Breast epithelium (tissue), 4 donors: ENCODE measurements at regions not wholly inside any gene's neighbourhood (a gene's known extent, or its start where the extent isn't known, plus 50 kb on each side); places are given as distances from the start of the nearest gene placed in this dataset.

Experiments used
- DNase-seq, 2 donors: peaks; one replicate each; pipeline ENCODE4 v3.0.0-alpha.2; 2019; ENCODE audit warnings: low spot score in 2 of 2
- H3K27ac ChIP-seq, 2 donors: fragments of 200-600 bp; sonication (generic) in 1 of 2; one replicate each; pipeline ENCODE4 v1.5.1; 2016 to 2019; ENCODE audit warnings: mild to moderate bottlenecking in 1 of 2
- H3K27me3 ChIP-seq, 2 donors: fragments of 200-600 bp; sonication (generic) in 1 of 2; one replicate each; pipeline versions ENCODE4 v1.5.1 to v1.6.0; 2017 to 2019; ENCODE audit warnings: control low read depth in 1 of 2, mild to moderate bottlenecking in 1 of 2
- H3K36me3 ChIP-seq: fragments of 200-600 bp; one replicate; pipeline ENCODE4 v1.5.1; 2019
- H3K4me1 ChIP-seq, 2 donors: fragments of 200-600 bp; sonication (generic); one replicate each; pipeline ENCODE4 v1.5.1; 2016 to 2019; ENCODE audit warnings: control low read depth in 1 of 2
- H3K4me3 ChIP-seq, 3 donors: fragments of 200-600 bp; sonication (generic); 1 replicate in 2 of 3; 2 replicates in 1 of 3; pipeline ENCODE4 v1.5.1; 2016 to 2019; ENCODE audit warnings: mild to moderate bottlenecking in 3 of 3, moderate library complexity in 2 of 3
- H3K9me3 ChIP-seq, 2 donors: fragments of 200-600 bp; sonication (generic) in 1 of 2; one replicate each; pipeline ENCODE4 v1.5.1; 2016 to 2019; ENCODE audit warnings: control low read depth in 1 of 2
- POLR2A ChIP-seq: fragments of 450-650 bp; IDR thresholded peaks from one replicate; pipeline ENCODE4 v1.6.1; 2016; ENCODE audit warnings: antibody characterized with exemption, mild to moderate bottlenecking, moderate library complexity
- POLR2AphosphoS5 ChIP-seq, 3 donors: sonication (generic); formaldehyde crosslinking; IDR thresholded peaks; one replicate each; pipeline ENCODE4 v1.6.1; 2017; ENCODE audit warnings: antibody characterized with exemption in 3 of 3
- intact Hi-C: fragments of 100-400 bp; cut with DNase I; formaldehyde crosslinking; loops from one replicate; pipeline ENCODE4 v1.15.1; 2023; ENCODE audit warnings: low total_unique reads
- TF ChIP-seq, protein P1 (sequence below), 3 donors: fragments of 450-650 bp; IDR thresholded peaks; one replicate each; pipeline ENCODE4 v1.5.1; 2016 to 2017; ENCODE audit warnings: antibody characterized with exemption in 3 of 3, mild to moderate bottlenecking in 3 of 3, moderate library complexity in 3 of 3

- TF ChIP-seq POLR2A = no peak
- TF ChIP-seq POLR2AphosphoS5 (IDR thresholded peaks at IDR 0.05) = no peak
- TF ChIP-seq, protein P1, sequence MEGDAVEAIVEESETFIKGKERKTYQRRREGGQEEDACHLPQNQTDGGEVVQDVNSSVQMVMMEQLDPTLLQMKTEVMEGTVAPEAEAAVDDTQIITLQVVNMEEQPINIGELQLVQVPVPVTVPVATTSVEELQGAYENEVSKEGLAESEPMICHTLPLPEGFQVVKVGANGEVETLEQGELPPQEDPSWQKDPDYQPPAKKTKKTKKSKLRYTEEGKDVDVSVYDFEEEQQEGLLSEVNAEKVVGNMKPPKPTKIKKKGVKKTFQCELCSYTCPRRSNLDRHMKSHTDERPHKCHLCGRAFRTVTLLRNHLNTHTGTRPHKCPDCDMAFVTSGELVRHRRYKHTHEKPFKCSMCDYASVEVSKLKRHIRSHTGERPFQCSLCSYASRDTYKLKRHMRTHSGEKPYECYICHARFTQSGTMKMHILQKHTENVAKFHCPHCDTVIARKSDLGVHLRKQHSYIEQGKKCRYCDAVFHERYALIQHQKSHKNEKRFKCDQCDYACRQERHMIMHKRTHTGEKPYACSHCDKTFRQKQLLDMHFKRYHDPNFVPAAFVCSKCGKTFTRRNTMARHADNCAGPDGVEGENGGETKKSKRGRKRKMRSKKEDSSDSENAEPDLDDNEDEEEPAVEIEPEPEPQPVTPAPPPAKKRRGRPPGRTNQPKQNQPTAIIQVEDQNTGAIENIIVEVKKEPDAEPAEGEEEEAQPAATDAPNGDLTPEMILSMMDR (IDR thresholded peaks at IDR 0.05) = no peak
- no peak overlapping the region for H3K27ac ChIP-seq
- intact Hi-C loops = no loop called here
- H3K9me3 ChIP-seq = peaks cover 0 to 4% of the 10 kb centered on the region in 2 donors
- H3K4me1 ChIP-seq = no peaks in the 10 kb centered on the region
- H3K4me3 ChIP-seq = no peak overlapping the region
- H3K36me3 ChIP-seq = no peaks in the 10 kb centered on the region
- no peaks in the 10 kb centered on the region for H3K27me3 ChIP-seq
- DNase-seq = no peak
These were observed 214.1 kb downstream of the USP6NL start for GRCh38 chr10:11397077-11397965.

GRCh38 chr10:11396311-11396955 is 215.0 kb downstream of the USP6NL start:
- no peak for TF ChIP-seq POLR2AphosphoS5 (IDR thresholded peaks at IDR 0.05)
- TF ChIP-seq, protein P1 (IDR thresholded peaks at IDR 0.05) = no peak
- no peak for TF ChIP-seq POLR2A
- Histone ChIP-seq H3K9me3 (peaks cover 0 to 7% of the 10 kb centered on the region in 2 donors), H3K36me3 (no peaks in the 10 kb centered on the region), H3K4me3 (no peak overlapping the region), H3K4me1 (no peaks in the 10 kb centered on the region), H3K27me3 (no peaks in the 10 kb centered on the region), H3K27ac (no peak overlapping the region)
- DNase-seq = no peak
- intact Hi-C loops = no loop called here

- H3K36me3 ChIP-seq = no peaks in the 10 kb centered on the region
- TF ChIP-seq POLR2AphosphoS5 (IDR thresholded peaks at IDR 0.05) (no peak), POLR2A (no peak)
- TF ChIP-seq, protein P1 (IDR thresholded peaks at IDR 0.05) = no peak
- no peak overlapping the region for H3K4me3 ChIP-seq
- peak in 1 of 2 donors; percentile 37 for DNase-seq
- H3K27ac ChIP-seq = no peak overlapping the region
- peaks cover 0 to 8% of the 10 kb centered on the region in 2 donors for H3K9me3 ChIP-seq
- no peaks in the 10 kb centered on the region for H3K4me1 ChIP-seq
- no peaks in the 10 kb centered on the region for H3K27me3 ChIP-seq
- intact Hi-C loops = no loop called here
These were observed 215.7 kb downstream of the USP6NL start for GRCh38 chr10:11395581-11396310.

- H3K27ac ChIP-seq = no peak overlapping the region
- H3K4me3 ChIP-seq = no peak overlapping the region
- intact Hi-C loops = no loop called here
- no peak for DNase-seq
- TF ChIP-seq, protein P1 (IDR thresholded peaks at IDR 0.05) = no peak
- TF ChIP-seq POLR2A = no peak
- TF ChIP-seq POLR2AphosphoS5 (IDR thresholded peaks at IDR 0.05) = no peak
- H3K27me3 ChIP-seq = no peaks in the 10 kb centered on the region
- peaks cover 0 to 8% of the 10 kb centered on the region in 2 donors for H3K9me3 ChIP-seq
- H3K4me1 ChIP-seq = no peaks in the 10 kb centered on the region
- H3K36me3 ChIP-seq = no peaks in the 10 kb centered on the region
These were observed 216.3 kb downstream of the USP6NL start for GRCh38 chr10:11395161-11395560.
